COLO829 (cell line): ENCODE measurements at regions not wholly inside any gene's neighbourhood (a gene's known extent, or its start where the extent isn't known, plus 50 kb on each side); places are given as distances from the start of the nearest gene placed in this dataset.
A peak's percentile ranks its signal among the peaks of the same experiment; 100 is the strongest.

Experiments
- DNase-seq: peaks from one replicate; pipeline ENCODE4 v3.0.0; 2012; ENCODE audit warnings: low spot score

GRCh38 chr14:38901791-38902190, 201.2 kb downstream of the SEC23A start:
- DNase-seq, result no peak

GRCh38 chr14:38900887-38901286, 202.1 kb downstream of the SEC23A start:
- DNase-seq, result no peak

GRCh38 chr14:38887696-38888095, 215.3 kb downstream of the SEC23A start:
- DNase-seq, result no peak

DNA sequence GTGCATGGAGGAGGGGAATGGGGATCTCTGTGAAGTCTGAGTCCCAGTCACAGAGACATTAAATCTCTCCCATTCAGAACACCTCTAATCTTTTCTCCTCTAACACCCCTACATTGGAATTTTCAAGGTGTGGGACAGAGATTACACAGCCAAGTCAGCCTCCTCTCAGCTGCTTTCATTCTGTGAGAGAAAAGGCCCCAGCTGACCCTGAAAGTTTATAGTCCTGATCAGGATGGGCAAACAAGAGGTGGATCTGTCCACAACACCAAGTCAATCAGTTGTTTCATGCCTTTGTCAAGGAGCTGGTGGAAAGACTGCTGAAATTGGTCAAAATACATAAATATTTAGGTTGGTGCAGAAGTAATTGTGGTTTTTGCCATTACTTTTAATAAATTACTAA, 218.9 kb downstream of the SEC23A start:
- no peak for DNase-seq

DNA sequence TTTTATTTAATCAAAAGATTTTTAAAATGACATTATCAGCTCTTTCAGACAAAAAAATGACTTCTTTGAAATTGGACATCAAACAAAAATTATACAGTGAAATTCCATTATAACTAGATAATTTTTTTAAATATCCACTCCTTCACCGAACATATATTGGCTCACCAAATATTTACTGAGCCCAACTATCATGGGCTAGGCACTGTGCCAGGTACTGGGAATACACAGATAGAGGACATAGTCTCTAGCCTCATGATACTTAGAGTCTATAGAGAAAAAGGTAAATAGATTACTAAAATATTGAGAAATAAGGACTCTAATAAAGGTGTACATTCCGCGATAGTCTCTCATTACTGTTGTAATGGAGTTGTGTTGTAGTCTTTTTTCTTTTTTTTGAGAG, 219.9 kb downstream of the SEC23A start:
- no peak for DNase-seq

DNA sequence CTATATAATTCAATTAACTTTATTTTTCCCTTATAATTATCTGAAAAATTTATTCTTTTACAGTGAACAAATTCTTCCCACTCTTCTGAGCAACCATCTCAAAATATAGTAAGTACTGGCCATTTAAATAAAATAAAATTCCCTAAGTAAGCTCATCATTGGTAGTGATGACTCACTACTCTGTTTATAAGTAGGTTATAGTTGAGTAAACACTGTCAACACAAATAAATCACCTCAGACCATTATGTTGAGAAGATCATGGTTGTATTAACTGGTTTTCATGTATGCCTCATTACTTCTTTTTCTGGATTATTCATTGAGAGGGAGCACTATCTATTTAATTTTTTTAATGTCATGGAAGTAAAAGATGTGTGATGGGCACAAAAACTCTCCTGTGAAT, 220.5 kb downstream of the SEC23A start:
- DNase-seq, result no peak

GRCh38 chr14:38880643-38881524, 222.2 kb downstream of the SEC23A start:
- no peak for DNase-seq

GRCh38 chr14:38877744-38878388, 225.2 kb downstream of the SEC23A start:
- no peak for DNase-seq

DNA sequence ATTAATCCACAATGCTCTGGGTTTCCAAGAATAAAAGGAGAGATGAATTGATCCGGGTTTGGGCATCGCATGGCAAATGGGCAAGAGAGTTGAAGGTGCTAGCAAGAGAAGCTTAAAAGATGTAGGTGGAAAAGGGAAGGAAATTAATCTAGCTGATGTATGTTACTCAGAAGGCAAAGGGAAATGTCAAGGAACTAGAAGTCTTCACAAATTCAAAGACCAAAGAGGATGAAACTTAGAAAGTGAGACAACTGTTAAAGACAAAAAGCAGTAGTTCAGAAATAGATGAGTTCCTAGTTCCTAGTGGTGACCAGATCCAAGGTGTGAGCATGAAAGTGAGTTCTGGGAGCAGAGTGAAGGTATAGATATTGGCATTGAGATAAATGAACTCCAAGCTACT, 228.3 kb downstream of the SEC23A start:
- DNase-seq, result no peak

GRCh38 chr14:38873941-38874612, 229.0 kb downstream of the SEC23A start:
- no peak for DNase-seq

GRCh38 chr14:38870296-38870836, 232.7 kb downstream of the SEC23A start:
- no peak for DNase-seq

- DNase-seq, result no peak
Measured at GRCh38 chr14:38868399-38869290, 234.4 kb downstream of the SEC23A start.

DNA sequence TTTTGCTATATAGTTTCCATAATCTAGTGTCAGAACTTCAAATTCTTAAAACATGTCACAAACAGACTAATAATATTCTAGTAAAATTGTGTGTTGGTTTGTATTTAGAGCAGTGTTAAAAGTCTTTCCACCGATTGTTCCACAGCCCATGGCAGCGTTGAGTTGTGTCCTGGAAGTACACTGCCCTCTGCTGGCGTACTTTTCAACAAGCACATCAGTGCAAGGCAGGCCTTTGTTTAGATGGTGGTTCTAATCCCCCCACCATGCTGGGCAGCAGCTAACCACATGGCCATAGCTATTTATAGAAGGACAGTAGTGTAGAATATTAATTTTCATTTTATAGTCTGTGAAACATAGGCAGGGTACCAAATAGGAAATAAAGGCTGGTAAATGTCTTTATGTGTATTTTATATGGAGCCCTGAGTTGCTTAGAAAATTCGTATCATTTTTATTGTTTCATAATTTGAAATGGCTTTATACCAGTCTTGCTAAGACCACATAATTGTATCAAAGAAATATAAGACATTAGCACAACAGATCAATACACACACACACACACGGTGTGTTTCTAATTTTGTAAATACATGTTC, 235.4 kb downstream of the SEC23A start:
- peak; percentile 29 for DNase-seq

GRCh38 chr14:38866461-38866860, 236.6 kb downstream of the SEC23A start:
- no peak for DNase-seq

GRCh38 chr14:38862366-38862765, 240.7 kb downstream of the SEC23A start:
- no peak for DNase-seq

- no peak for DNase-seq
Measured at GRCh38 chr14:38860530-38860929, 242.5 kb downstream of the SEC23A start.

DNA sequence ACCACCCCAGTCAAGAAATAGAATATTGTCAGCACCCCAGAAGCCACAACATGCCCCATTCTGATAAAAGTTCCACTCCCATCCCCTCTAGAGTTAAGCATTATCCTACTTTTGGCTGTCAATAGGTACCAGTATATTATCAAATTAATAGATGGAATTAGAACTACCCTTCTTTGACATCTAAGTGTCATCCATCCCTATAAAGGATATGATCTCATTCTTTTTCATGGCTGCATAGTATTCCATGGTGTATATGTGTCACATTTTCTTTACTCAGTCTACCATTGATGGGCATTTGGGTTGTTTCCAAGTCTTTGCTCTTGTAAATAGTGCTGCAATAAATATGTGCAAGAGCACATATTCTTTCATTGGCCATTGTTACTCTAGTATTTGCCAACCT, 246.2 kb downstream of the SEC23A start:
- no peak for DNase-seq

GRCh38 chr14:38855513-38855912, 247.5 kb downstream of the SEC23A start:
- DNase-seq, result no peak

GRCh38 chr14:38851111-38851510, 251.9 kb downstream of the SEC23A start:
- no peak for DNase-seq

DNA sequence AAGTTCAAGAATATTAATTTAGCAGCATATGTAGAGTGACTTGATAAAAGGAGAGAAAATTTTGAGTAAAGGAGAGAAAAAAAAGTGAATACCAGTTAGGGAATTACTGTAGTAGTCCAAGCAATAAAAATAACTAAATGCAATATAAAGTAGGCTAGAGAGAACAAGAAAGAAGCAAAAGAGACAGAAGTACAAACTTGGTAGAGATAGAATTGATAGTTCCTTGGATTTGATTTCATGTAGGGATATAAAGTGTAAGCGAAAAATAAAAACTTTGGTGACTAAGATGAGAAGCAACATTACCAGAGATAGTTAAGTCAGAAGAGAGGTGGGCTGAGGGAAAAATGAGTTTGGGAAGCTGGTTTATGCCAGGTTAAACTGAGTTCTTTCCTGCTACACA, 252.4 kb downstream of the SEC23A start:
- DNase-seq, result no peak

DNA sequence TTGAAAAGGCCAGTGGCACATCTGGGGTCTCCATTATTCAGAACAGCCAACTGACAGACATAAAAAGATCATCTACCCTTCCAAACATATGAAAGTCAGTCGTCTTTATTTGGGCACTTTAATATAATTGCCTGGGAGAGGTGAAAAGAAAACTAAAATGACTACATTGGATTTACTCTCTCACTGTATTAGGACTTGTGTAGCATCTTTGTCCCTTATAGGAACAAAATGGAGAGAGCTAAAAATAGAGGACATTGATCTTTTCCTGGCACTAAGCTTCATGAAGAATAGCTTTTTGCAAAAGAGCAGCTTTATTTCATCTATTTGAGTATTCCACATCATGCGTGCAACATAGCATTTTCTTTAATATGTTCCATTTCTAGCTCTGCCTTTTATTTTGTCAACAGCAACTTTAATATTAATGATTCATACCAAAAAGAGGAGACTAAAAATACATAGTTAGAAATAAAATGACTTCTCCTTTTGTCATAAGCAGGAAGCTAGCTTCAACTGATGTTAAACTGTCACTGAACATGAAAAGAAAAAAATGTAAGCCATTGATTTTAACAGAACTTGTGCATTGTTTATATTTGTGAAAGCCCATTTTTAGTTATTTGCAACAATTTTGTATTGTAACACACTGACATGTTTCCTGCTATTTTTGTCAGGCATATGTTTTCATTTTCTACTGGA, 254.6 kb downstream of the SEC23A start:
- no peak for DNase-seq
